GM18909 (cell line): ENCODE measurements at regions not wholly inside any gene's neighbourhood (a gene's known extent, or its start where the extent isn't known, plus 50 kb on each side); places are given as distances from the start of the nearest gene placed in this dataset.

Experiments used
- ATAC-seq: cut with Tn5 transposase; IDR thresholded peaks from one replicate; pipeline ENCODE4 v1.9.1; 2021; ENCODE audit warnings: mild to moderate bottlenecking; ENCODE audit not compliant: unreplicated experiment, poor library complexity

DNA sequence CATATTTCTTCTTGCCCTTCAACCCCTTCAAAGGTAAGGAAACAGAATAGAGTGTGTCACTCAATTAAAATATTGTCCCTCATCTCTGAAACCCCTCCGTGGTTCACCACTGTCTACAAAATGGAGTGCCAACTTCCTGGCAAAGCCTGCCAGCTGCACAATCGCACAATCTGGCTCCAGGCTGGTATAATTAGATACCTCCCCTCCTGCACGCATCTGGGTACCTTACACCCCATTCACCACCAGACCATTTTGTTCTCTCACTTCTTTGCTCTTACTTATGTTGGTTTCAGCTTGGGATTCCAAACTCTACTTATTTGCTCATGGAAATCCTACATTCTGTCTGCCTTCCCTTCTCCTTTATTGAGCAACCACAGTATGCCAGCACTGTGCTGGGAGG, 314.9 kb downstream of the NUAK1 start:
- no peak for ATAC-seq

DNA sequence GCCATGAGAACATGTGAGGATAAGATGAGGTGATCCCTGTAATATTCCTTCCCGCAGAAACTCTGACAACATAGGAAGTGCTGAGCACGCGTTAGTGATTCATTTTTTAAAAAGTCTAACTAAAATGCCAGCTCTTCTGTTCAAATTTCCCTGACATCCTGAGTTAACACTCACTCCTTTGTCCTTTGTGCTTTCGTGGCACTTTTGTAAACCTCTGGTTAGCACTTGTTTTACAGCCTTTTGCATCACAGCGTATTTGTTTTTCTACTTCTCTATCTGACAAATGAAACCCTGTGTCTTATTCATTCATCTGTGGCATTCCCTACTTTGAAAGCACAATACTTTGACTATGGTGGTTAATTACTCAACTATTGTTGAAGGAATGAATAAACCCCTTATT, 313.6 kb downstream of the NUAK1 start:
- ATAC-seq = no peak

DNA sequence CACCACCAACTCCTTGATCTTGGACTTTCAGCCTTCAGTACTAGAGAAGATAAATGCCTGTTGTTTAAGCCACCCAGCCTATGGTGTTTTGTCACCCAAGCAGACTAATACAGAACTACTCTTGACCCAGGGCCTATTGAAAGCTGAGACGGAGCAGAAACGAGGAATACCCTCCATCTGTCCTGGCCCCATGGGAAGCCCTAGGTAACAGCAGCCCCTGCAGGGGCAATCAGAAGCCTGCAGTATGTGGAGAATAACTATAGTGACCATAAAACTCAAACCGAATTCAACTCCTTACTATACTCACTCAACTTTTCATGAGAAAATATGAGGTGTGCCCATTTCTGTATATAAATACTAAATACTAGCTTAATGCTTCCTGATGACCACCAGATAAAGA, 307.4 kb downstream of the NUAK1 start:
- ATAC-seq = no peak

DNA sequence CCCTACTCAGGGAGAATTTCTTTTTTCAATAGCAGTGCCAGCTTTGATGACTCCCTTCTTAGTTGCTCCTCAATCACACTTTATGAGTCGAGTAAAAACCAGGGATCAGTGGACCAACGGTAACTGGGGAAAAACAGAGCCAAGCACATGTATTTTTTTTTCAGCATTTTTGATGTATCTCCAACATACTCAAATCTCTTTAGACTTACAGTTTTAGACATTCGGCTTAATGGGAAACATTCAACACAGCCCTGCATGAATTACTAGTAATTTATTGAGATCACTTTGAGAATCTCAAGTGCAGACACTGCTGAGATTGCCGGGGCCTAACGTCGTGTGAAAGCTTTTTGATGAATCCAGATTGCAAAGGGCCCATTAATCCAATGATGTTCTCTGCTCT, 306.7 kb downstream of the NUAK1 start:
- no peak for ATAC-seq

DNA sequence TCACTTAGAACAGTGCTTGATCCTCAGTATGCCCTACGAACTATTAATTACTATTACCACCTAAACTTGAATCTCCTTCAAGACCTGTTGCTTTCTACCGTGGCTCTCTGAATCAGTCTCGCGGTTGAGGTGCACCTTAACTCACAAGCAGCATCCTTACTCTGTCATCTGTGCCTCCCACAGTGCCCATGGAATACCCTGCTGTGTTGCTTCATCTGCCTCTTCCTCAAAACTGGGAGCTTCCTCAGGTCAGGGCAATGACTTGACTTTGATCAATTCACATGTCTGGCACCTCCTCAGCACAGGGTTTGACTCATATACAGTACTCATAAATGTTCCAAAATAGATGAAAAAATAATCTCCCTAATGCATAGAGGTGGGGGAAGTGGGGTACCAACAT, 305.9 kb downstream of the NUAK1 start:
- ATAC-seq = no peak

DNA sequence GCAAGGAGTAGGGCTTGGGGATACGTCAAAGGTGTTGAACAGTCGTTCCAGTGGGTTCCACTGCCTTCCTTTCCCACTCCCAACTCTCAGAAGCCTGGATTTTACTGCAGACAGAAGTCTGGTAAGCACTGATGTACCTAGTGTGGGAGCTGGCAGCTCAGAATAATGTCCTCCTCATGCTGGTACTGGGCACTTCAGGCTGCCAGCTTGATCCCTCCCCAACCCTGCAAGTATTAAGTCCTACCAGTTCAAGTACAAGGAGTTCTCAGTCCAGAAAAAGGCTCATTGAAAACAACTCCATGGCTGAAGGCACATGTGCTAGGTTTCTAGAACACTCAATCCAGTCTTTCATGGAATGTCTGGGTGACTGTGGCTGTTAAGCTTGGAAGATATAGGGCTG, 304.3 kb downstream of the NUAK1 start:
- ATAC-seq = no peak

DNA sequence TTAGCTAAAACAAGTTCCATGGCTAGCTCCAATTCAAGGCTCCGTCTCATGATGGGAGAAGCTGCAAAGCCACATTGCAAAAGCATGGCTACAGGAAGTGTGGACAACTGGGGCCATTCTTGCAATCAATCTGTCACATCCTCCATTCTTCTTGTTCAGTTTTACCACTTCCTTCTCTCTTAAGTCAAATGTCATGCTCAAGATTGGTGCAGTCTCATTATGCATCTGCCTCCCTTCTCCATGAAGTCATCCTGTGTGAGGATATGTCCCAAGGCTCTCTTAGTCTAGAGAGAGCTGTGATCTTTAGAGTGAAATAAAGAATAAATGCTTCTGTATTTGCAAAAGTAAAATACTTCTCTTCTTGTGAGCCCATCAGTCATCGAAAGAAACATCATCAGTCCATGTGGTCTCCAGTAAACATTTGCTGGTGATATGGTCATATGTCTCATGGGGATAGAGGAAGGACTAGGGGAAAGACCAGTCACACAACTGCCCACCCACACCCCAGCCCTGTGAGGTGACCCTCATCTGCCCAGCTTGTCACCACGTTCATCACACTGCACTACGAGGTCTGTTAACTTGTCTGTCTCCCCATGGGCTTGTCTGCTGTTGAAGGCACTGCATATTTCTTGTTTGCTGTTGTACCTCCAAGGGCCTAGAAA, 303.0 kb downstream of the NUAK1 start:
- no peak for ATAC-seq

DNA sequence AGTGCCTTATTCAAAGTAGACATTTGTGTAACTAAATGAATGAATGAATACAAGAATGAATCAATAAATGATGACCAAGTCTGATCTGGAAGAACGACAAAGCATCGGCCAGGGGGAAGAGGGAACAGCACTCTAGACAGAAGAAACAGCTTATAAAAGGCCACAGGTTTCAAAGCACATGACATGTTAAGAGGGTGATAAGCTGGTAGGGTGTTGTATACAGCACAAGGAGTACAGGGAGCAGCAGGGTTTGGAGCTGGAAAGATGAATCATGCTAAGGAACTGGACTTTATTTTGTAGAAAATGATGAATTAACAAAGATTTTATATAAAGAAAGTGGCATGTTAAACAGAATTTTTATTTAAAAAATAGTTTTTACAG, 302.5 kb downstream of the NUAK1 start:
- ATAC-seq = no peak

DNA sequence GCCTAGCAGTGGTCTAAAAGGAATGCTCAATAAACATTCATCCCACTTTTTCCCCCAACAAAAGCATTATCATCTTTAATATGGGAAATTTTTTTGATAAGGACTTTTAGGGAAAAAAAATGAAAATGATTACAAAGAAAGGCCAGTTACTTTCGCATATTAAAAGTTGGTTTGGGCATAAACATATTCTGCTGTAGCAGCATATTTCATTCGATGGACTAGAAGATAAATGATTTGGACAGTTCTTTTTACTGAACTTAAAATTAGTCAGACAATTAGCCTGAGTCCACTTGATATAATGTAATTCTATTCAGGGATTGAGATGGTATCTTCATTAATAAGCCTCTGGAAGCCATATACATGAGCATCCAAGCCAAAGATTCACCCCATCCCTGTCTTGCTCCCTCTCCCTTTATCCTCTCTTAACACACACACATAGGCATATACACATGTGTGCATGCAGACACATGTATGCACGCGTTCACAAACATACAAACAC, 299.1 kb downstream of the NUAK1 start:
- ATAC-seq = no peak

DNA sequence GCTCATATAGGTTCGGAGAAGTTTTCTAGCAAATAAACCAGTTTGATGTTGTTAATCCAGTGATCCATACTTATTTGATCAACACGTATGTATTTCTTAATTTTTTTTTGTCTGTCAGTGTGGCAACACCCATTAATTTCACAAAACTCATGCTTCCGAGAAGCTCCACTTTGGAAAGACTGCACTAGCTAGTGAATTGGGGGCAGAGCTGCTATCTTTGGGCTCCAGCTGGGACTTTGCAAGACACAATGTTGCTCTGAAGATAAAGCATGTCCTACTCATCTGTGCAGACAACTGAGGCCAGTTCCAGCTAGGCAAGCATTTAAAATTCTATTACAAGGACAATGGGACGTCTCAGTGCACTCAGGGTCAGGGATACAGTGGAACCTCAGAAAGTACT, 298.4 kb downstream of the NUAK1 start:
- no peak for ATAC-seq

DNA sequence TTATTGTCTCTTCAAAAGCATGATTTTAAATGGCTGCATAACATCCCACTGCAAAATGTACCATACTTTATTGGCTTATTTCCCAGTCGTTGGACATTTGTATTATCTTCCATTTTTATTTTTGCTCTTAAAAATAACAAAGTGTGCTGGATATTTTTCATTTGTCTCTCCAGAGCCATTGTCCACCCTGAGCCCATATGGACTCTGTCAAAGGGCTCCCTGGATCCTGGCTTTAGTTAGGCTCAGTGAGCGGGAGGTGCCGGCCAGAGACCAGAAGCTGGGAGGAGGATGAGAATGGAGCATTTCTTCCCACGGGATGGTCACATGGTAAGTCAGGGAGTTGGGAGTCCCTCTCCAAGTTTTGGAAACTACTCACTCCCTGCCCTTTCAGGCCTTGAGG, 296.9 kb downstream of the NUAK1 start:
- ATAC-seq = no peak

DNA sequence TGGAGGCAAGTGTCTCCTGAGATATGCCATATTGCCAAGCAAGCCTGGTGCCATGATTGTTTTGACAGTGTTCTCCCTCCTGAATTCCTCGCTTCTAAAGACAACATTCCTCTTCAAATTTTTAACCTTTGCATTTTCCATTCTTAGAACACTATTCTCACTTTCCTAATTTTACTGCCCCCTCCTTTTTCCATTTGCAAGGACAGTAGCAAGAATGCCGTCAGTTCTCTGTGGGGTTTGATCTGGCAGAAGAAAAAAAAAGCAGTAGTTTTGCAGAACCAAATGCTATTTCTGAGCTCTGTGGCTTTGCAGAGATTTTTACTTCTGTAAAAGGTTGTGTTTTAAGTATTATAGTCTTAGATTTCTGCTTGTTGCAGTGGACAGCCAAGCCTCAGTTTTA, 295.2 kb downstream of the NUAK1 start:
- ATAC-seq = no peak

DNA sequence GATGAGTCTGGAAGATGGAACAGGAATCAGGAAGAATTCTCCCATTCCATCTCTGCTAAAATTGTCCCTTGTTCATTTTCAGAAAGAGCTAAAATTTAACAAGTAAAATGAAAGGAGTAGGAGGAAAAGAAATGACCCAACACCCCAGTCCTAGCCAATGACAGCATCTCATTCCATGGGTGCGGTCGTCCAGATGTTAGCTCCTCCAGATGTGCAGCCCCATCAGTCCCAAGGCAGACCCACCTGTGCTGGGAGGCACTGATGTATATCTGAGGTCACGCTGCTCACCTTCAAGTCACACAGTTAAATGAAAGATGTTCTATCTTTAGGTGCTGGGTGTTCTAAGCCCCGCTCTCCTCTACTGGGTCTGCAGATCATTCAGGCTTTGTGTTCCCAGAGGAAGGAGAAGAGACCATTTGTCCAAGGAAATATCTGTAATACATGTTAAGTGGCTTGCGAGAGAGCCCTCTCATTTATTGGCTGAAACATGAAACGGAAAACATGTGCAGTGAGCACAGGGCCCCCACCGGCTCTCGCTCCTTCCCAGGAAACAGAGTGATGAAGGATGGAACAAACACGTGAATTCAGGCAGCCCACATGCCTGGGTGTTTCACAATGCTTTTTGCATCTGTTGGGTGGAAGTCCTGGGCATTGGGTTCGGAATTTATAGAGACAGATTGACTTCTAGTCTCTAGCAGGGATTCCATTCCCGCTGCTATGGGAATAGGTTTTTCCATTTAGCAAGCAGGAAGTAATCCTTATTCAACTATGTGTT, 294.6 kb downstream of the NUAK1 start:
- ATAC-seq = no peak

DNA sequence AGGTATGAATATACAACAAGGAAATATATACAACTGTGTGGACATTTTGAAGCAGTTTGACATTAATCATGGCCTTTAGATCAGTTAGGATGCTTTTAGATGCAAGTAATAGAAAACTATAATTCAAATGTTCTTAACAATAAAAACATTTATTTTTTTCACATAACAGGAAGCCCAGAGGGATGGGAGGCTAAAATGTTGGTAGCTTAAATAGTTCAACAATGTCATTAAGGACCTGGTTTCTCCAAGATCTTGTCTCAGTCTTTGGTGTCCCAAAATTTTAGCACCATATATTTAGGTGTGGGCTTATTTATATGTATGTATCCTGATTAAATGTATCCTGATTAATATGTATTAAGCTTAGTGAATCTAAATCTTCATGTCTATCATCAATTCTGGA, 292.4 kb downstream of the NUAK1 start:
- no peak for ATAC-seq

DNA sequence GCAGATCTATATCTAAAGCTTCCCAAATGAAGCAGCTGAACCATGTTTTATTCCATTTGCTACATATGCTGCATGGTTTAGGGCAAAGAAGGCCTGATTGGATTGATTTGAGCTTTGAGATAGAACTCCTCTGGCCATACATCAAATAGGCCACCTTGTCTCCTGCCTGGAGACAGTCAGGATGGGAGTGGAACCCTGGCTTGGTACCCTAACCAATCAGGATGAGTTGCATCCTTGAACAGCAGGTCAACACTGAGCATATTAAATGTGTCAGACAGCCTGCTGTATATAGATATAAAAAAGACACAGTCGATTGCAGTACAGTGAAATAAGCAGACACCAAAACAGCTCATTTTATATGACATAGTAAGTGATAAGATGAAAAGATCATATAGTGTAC, 291.7 kb downstream of the NUAK1 start:
- ATAC-seq = no peak

DNA sequence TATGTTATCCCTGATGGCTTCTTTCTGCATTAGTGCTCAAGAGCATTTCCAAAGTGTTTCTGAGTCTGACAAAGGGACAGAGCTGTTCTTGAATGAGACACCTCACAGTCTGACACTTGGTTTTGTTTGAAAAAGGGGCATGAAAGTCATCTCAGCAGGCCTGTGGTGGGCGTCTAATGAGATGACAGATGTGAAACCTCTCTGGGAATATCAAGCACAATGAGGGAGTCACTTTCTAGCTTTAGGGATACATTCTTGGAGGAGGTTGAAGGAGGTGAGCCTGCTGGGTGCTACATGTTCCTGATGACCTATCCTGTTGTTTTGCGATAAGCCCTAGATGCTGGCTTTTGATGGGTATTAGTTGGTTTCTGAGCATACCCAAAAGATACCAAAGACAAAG, 290.5 kb downstream of the NUAK1 start:
- ATAC-seq = no peak

DNA sequence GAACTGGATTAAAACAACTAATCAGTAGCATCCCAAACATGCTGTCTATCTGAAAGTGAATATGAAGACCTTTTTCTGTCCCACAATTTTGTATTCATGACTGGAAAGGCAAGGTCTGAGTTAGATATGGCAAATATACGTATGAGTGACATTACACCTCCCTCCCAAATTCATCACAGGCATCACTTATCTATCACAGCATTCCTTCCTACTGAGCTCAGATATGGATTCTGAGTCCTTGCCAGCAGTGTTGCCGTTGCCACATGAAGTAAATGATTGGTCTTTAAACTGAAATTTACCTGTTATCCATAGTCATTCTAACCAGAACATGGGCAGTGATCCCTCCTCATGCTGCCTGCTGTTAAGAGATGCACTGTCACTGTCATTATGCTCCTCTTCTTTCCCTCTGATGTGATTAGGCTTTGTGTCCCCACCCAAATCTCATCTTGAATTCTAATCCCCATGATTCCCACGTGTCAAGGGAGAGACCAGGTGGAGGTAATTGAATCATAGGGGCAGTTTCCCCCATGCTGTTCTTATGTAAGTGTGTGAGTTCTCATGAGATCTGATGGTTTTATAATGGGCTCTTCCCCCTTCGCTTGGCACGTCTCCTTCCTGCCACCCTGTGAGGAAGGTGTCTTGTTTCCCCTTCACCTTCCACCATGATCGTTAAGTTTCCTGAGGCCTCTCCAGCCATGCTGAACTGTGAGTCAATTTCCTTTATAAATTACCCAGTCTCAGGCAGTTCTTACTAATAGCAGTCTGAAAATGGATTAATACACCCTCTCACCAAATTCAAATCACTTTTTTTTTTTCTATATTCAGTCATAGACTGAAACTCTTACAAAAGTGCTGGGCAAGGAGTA, 288.4 kb downstream of the NUAK1 start:
- ATAC-seq = no peak

DNA sequence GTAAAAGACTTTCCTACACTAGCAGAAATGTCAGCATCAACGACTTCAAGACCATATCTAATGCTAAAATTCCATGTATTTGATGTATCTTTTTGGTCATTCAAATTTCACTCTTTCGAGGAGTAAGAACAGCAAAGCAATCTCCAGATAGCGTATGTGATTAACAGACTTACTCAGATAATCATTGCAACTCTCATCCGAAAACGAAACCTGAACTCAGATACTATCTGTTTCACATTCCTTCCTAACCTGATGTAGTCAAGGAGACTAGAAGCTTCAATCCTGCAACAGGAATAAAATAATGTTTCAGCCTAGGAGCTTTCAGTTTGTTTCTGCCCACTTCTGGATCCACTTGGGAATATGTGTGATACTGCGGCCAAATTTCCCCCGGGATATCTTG, 286.3 kb downstream of the NUAK1 start:
- ATAC-seq = no peak

DNA sequence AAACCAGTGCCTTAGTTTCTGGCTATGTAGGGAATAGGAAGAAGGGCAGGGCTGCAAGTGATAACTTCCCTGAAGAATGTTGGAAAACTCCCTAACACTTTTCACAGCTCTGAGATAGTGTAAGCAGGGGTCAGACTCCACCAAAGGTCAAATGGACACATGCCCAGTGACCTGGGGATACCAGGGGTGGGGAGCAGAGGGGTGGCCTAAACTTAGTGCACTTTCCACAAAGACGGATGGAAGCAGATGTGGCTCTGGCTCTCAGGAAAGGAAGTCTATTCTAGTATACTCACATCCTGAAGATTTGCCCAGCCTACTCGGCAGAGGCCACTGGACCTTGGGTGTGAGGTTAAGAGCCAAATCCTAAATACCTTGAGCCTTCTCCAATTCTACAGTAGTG, 285.8 kb downstream of the NUAK1 start:
- no peak for ATAC-seq

DNA sequence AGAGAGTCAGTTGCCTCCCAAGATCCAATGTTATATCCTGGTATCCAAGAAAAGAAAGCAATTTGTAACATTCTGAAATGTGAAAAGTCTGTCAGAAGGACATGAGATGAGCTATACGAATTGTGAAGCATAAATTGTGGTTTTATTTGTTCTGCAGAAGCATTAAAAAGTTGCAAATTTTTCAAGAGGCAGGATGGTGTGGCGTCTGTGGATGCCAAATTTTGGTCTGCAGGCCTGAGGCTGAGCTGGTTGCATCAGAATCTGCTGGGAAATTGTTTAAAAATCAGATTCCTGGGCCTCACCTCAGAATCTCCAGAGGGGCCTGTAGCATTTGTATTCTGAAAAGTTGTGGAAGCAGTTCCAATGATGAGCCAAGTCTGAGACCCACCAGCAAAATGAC, 284.7 kb downstream of the NUAK1 start:
- ATAC-seq = no peak

DNA sequence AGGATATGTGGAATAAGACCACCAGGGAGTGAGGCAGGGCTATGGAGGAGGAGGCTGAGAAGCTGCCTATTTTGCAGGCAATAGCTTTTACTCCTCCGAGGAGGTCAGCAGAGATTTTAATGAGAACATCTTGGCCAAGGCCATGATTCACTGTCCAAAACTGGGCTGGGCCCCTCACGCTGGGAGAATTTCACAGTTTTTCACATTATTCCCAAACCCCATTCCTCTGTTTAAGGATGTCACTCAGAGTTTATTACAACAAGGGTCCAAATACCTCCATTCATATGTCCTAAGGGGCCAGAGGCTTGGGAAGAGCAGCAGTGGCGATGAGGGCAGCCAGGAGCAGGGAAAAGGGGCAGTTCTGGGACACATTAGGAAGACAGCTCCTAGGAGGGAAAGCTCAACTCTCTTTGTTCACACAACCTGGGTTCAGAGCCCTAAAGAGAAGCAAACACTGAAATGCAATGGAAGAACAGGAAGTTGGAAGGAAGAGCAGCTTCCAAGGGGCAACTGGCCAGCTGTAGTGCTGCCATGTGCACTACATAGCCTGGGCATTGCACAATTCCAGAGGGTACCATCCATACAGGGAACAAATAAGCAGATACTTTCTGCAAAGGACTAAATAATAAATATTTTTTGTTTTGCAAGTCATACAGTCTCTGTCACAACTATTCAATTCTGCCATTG, 283.2 kb downstream of the NUAK1 start:
- ATAC-seq = no peak
